Astrocyte of the hippocampus (primary cell): ENCODE measurements at regions not wholly inside any gene's neighbourhood (a gene's known extent, or its start where the extent isn't known, plus 50 kb on each side); places are given as distances from the start of the nearest gene placed in this dataset.
"Not testable (repeated sequence)": the region's sequence is repeated elsewhere in the genome, so short reads cannot be mapped to it uniquely, and the experiment has no call there.

ENCODE experiments used
- DNase-seq: peaks from one replicate; pipeline ENCODE4 v3.0.0; 2011; ENCODE audit warnings: low read depth, low spot score

DNA sequence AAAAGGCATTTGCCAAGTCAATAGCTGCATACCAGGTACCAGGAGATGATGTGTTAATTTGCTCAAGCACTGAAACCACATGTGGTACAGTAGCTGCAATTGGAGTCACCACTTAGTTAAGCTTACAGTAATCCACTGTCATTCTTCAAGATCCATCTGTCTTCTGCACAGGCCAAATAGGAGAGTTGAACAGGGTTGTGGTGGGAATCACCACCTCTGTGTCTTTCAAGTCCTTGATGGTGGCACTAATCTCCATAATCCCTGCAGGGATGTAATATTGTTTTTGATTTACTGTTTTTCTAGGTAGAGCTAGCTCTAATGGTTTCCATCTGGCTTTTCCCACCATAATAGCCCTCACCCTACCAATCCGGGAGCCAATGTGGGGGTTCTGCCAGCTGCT, 91.9 kb downstream of the FCRL5 start:
- no peak for DNase-seq

DNA sequence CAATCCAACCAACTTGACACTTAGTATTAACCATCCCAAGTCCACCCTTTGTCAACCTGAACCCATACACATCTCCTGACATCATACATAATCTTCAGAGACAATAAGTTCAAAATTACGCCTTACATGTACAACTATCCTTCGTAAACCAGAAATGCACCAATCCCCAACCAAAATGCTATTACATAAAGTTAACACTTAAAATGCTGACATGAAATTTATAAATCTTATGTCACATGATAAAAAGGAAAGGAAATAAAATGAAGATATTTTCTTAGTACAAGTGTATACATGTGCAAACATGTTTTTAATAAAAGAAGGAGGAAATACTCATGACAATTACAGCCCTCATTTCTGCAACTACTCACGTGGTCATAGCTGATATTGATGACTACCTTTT, 95.0 kb downstream of the FCRL5 start:
- no peak for DNase-seq

DNA sequence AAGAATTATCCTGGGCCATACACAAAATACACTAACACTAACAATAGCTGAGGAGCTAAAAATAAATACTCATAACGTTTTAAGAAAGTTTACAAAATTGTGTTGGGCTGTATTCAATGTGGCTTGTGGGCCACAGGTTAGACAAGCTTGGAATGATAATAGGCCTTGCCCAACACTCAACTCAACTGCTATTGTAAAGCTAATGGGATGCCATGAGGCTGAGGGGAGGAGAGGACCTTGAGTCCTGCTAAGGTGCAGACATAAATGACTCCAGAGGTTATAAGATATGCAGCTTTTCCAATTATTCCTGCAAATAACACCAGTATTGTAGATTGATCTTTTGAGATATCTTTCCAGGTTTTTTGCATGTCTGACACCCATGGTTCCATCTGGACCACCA, 97.0 kb downstream of the FCRL5 start:
- no peak for DNase-seq

DNA sequence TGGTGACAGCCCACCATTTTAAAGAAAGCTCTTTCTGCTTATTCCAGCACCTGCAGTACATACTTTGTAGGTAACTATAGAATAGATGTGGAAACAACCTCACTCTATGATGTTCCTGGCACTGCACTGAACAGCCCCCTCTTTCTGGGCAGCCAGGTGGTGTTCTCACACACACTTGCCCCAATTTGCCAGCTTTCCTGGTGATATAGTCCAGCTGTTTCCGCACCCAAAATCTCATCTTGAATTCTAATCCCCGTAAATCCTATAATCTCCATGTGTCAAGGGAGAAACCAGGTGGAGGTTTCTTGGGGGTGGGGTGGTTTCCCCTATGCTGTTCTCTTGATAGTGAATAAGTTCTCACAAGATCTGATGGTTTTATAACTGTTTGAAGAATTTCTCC, 102.2 kb downstream of the FCRL5 start:
- DNase-seq: no peak

DNA sequence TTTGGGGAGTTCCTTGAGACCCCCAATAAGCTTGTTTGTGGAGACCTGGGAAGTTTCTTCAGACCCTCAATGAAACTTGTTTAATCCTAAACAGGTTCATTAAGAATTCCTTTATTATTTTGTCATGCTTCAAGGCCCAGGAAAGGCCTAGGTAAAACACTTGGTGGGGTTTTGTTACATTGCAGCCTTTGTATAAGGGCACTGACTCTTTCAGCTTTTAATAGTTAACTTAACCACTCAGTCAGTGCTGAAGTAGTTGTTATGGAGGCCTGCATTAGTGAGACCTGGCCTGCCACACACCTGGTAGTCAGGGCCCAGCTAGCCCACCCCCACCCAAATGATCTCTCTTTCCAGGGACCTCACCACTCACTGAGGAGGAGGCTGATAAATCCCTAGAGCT, 103.7 kb downstream of the FCRL5 start:
- DNase-seq: no peak

DNA sequence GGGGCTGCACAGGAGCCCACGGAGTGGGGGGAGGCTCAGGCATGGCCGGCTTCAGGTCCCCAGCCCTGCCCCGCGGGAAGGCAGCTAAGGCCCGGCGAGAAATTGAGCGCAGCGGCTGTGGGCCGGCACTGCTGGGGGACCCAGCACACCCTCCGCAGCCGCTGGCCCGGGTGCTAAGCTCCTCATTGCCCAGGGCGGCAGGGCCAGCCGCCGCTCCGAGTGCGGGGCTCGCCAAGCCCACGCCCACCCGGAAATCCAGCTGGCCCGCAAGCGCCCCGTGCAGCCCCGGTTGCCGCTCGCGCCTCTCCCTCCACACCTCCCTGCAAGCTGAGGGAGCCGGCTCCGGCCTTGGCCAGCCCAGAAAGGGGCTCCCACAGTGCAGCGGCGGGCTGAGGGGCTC, 106.0 kb downstream of the FCRL5 start:
- not testable (repeated sequence) for DNase-seq

DNA sequence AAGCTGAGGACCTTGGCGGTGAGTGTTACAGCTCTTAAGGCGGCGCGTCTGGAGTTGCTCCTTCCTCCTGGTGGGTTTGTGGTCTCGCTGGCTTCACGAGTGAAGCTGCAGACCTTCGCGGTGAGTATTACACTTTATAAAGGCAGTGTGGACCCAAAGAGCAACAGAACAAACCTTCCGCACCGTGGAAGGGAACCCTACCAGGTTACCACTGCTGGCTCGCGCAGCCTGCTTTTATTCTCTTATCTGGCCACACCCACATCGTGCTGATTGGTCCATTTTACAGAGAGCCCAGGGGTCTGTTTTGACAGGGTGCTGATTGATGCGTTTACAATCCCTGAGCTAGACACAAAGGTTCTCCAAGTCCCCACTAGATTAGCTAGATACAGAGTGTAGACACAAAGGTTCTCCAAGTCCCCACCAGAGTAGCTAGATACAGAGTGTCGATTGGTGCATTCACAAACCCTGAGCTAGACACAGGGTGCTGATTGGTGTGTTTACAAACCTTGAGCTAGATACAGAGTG, 106.6 kb downstream of the FCRL5 start:
- not testable (repeated sequence) for DNase-seq

DNA sequence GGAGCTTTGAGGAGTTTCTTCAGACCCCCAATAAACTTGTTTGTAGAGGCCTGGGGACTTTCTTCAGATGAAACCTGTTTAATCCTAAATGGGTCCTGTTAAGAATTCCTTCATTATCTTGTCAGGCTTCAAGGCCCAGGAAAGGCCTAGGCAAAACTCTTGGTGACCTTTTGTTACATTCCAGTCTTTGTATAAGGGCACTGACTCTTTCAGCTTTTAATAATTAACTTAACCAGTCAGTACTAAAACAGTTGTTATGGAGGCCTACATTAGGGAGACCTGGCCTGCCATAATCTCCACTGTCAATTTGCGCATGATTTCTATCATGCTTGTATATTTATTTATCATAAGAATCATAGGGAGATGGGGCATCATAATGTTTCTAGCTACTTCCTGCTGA, 110.2 kb downstream of the FCRL5 start:
- DNase-seq: no peak

DNA sequence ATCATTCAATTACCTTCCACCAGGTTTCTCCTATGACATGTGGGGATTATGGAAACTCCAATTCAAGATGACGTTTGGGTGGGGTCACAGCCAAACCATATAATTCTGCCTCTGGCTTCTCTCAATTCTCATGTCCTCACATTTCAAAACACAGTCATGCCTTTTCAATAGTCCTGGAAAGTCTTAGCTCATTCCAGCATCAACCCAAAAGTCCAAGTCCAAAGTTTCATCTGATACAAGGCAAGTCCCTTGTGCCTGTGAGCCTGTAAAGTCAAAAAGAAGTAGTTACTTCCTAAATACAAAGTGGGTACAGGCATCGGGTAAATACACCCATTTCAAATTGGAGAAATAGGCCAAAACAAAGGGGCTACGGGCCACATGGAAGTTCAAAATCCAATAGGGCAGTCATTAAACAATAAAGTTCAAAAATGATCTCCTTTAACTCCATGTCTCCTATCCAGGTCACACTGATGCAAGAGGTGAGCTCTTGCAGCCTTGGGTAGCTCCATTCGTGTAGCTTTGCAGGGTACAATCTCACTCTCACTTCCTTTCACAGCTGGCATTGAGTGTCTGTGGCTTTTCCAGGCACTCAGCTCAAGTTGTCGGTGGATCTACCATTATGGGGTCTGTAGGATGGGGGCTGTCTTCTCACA, 112.9 kb downstream of the FCRL5 start:
- no peak for DNase-seq

DNA sequence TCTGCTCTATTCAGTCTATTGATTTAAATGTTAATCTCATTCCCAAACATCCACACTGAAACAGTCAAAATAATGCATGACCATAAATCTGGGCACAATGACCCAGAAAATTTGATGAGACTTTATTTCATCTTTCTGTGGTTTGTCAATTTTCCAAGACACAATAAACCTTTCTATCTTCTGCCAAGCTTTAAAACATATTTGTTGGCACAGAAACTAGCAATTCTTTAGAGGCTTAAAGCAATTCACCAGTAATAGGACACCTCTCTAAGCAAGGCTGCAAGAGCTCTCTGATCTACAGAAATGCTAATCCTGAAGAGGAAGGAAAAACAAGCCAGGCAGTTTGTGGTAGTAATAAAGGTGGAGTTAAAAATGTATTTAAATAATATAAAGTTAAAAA, 113.7 kb downstream of the FCRL5 start:
- no peak for DNase-seq

DNA sequence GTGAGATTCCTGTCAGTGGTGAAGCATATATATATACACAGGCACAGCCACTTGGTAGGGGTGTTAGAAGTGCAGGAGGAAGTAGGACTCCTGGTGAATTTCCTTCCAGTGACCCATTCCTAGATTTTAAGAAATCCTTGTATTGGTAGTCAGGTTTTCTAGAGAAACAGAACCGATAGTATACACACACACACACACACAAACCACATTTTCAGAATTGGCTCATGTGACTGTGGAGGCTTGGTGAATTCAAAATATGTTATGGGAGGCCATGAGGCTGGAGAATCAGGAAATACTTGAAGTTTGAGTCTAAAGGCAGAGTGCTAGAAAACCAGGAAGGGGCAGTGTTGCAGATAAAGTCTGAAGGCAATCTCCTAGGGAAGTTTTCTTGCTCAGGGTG, 114.2 kb downstream of the FCRL5 start:
- no peak for DNase-seq

DNA sequence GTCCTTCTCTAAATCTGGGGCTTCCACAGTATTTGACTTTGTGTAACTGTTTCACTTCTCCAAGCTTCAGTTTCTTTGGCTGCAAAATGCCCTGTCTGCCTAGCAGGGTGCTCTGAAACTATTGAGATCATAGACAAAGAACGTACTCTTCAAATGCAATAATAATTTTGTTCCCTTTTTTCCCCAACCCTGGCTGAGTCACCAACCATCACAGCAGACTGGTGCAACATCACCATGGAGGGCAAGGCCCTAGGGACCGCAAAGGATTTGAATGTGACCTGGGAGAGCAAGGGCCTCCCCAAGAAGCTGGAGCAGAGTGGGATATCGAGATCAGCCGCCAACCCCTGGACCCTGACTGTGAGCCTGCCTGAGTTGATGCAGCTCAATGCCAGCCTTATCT, 115.0 kb downstream of the FCRL5 start:
- no peak for DNase-seq

DNA sequence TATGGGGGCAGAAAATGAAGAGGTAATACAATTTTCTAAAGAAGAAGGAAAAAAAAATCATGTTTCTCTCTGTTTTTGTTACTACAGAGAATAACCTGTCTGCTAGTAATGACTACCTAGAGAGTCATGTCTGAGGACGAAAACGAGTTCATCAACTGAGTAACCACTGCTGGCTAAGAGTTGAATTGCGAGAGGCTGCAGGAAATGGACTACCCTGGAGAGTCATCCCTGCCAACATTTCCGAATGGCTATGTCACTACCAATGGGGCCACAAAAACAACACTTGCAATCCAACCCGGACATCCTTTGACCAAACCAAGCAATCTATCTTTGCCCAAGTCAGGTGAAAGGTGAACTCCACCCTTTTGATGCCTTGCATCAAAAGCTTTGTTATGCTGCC, 120.6 kb downstream of the FCRL5 start:
- no peak for DNase-seq

DNA sequence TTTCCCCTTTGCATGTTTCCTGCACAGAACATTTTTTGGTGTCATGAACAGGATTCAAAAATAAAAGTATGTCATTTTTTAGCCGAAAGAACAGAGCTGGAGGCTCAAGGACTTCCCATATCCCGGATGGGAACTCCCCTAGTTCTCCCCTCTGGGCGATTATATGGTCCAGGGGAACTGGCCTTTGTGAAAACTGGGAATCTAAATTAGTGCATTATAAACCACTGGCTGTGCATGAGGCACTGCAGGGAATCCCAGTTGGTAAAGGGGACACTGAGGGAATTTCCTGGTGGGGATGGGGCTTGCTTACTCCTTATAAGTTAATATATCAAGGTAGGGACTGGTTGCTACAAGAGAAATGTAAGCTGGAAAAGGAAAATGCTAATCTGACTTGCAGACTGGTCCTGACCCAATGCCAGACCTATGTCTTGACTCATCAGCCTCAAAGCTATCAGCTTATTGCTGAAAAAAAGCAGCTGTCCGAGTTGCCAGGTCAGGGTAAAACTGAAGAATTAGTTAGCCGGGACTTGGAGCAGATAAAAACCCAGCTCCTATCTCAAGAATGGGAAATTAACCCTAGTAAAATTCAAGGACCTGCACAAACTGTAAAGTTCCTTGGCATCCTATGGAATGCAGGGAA, 122.6 kb downstream of the FCRL5 start:
- peak; percentile 1 for DNase-seq

DNA sequence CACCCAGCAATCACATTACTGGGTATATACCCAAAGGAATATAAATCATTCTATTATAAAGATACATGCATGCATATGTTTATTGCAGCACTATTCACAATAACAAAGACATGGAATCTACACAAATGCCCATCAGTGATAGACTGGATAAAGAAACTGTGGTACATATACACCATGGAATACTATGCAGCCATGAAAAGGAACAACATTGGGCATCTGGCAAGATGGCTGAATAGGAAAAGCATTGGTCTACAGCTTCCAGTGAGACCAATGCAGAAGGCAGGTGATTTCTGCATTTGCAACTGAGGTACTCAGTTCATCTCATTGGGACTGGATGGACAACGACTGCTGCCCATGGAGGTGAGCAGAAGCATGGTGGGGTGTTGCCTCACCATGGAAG, 128.6 kb downstream of the FCRL5 start:
- DNase-seq: not testable (repeated sequence)

DNA sequence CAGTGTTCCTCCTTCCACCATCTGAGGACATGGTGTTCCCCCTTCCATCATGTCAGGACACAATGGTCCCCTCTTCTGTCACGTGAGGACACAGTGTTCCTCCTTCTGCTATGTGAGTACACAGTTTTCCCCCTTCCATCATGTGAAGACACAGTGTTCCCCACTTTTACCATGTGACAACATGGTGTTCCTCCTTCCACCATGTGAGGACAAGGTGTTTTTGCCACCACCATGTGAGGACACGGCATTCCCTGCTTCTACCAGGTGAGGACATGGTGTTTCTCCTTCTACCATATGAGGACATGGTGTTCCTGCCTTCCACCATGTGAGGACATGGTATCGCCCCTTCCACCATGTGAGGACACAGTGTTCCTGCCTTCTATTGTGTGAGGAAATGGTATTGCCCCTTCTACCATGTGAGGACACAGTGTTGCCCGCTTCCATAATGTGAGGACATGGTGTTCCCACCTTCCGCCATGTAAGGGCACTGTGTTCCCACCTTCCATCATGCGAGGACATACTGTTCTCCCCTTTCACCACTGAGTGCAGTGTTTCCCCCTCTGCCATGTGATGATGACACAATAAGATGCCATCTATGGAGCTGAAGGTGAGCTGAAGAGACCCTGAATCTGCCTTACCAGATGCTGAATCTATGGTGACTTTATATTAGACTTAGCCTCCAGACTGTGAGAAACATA, 132.3 kb downstream of the FCRL5 start:
- no peak for DNase-seq

DNA sequence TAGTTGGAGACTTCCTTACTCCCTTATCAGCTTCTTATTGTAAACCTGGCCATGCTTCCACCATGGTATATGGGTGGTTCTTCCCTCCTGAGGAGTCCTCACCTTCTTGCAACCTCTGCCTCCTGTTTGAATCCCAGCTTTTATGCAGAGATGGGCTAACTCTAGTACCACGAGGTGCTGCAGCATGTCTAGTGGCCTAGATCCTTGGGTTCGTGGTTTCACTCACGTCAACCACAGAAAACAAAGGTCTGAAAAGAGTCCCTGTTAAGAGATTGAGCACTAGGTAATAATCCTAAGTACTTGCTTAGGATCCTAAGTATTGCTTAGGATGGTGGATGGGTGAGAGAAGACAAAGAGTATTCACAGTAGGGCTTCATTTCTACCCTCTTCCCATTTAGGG, 133.7 kb downstream of the FCRL5 start:
- no peak for DNase-seq

DNA sequence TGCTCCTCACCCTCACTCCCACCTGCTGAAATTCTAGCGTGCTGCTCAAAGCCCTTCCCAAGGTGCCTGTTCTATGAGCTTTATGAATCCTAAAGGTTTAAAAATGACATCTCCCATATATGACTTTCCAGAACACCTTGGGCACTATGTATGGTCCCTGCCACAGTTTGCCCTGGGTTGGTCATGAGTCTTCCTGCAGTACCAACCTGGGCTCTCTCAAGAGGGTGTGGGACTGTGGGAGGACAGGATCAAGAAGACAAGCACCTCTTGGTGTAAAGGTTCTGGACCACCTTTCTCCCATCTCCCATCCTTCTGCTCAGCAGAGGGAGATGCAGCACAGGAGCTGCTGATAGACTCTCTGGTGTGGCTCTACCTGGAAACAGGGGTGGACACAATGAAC, 134.1 kb downstream of the FCRL5 start:
- DNase-seq: no peak

DNA sequence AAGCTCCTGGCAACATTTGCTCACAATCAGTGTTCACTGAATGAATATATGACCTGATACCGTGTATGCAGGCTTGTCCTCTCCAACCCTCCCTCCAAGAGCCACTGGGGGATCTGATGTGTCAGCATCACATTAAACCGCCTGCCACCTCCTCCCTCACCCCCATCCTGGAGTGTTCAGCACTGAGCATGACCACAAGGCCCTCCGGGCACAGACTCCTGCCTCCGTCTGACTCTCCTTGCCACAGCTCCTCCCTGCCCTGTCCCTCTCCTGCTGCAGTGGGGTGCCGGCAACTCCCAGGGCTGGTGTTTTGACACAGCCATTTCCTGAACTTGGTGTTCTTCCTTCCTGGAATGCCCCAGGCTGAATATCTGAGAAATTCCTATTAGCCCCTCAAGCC, 136.7 kb downstream of the FCRL5 start:
- no peak for DNase-seq

DNA sequence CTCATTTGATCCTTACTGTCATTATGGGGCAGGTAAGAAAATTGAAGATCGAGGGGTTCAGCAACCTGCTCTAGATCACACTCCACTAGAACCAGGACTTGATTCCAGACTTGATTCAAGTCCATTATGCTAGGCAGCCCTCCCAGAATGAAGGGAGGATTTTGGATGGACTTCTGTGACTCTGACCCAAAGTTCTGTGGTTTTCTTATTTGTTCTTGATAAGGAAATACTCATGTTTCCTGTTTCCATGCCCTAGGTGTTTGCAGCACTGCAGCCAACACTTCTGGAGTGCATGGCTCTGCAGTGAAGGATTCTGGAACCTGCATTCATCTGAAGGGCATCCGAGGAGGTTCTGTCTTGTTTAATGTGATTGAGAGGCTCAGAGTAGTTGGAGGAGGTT, 140.0 kb downstream of the FCRL5 start:
- DNase-seq: no peak

DNA sequence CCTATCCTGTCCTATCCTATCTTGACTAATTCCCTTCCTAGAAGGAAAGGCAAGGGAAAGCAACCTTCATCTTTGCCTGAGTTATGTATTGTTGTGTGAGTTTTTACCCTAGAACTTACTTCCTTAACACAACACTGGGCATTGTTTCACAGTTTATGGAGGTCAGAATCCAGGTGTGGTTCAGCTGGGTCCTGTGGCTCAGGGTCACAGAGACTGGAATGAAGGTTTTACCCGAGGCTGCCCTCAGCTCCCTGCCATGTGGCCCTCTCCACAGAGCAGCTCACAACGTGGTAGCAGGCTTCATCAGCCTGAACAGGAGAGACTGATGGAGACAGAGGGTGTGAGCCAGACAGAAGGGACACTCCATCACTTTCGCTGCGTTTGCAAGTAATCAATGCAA, 140.5 kb downstream of the FCRL5 start:
- DNase-seq: no peak

DNA sequence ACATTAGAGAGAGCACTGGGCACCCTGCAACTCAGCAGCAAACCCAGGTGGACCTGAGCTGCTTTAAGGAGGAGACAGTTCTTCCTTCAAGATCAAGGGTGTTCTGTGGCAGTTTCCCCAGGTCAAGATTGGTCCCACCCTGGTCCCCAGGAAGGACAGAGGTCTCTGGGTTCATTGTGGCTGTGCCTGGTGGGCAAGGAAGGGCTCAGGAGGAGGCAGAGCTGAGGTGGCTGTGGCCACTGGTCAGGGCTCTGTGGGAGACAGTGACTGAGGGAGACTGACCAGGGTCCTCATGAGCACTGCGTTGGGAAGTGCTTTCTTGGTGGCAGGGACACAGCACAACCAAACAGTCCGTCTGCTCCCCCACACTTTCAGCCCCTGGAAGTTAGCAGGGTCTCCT, 141.3 kb downstream of the FCRL5 start:
- no peak for DNase-seq

DNA sequence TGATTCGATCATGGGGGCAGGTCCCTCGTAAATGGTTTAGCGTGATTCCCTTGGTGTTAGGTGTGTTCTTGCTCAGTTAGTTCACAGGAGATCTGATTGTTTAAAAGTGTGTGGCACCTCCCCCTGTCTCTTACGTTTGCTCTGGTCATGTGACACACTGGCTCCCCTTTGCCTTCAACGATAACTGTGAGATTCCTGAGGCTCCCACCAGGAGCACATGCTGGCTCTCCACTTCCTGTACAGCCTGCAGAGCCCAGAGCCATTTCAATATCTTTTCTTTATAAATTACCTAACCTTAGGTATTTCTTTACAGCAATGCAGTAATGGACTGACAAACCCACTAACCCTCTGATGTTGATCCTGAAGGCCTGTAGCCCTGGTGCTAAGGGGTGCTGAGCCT, 141.9 kb downstream of the FCRL5 start:
- DNase-seq: no peak
